Suppressor macrophage treated with lipopolysaccharide for 4 hours (primary cell): ENCODE measurements at regions not wholly inside any gene's neighbourhood (a gene's known extent, or its start where the extent isn't known, plus 50 kb on each side); places are given as distances from the start of the nearest gene placed in this dataset.

Source experiments
- DNase-seq: peaks from one replicate; pipeline ENCODE4 v3.0.0-alpha.2; 2020

- no peak for DNase-seq
Observed at GRCh38 chr10:52442576-52442975, 128.5 kb downstream of the DKK1 start.

DNA sequence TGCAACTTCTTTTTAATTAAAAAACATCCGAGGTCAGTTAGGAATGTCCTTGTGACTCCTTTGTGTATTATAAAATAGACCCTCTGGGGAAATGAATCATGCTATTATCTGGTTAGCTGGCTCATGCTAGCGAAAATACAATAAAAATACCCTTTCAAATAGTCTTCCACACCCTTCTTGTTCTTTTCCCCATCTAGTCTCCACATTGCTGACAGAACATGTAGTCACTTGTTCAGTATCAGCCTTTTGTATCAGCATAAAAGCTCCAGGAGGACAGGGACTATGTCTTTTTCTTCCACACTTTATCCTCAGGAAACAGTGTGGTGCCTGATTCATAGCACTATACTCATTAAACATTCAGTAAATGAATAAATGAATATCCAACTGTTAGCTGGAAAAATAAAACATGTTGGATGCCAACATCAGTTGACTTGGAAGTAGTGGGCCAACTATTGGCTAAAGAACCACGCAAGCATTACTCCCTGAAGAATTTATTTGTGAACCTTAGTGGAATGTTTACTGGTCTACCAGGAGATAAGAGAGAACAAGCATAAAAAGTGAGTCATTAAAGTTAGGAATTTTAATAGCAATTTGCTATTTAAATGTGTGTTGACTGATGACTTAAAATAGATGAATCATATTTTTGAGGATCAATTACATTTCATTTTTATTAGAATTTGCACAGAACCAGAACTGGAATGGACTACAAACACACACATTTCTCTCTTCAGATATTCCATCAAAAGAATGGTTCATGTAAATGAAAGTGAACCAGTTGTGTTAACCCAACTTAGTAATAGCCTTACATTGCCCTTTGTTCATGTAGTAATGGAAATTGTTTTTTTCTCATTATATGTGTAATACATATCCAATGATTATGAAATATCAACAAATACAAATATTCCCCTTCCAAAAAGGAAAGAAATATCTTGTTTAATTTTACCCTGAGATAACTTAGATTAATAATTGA is 129.6 kb downstream of the DKK1 start:
- DNase-seq, result no peak

DNA sequence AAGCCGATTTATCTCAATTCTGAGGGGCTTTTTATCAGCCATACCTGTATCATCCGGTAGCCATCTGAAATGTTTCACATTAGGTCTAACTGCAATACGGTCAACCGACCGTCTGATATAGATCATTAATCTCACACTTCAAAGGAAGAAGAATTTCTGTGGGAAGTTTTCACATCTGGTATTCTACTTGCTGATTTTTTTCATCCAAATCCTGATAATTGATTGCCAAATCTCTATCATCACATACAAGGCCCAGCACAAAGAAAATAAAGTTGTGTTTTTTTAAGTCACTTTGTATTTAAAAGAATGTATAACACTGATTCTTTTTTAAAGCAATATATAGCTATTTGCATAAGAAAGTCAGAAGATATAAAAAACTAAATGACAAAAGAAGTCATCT is 132.3 kb downstream of the DKK1 start:
- DNase-seq, result no peak

GRCh38 chr10:52447931-52448353 is 133.9 kb downstream of the DKK1 start:
- no peak for DNase-seq

DNA sequence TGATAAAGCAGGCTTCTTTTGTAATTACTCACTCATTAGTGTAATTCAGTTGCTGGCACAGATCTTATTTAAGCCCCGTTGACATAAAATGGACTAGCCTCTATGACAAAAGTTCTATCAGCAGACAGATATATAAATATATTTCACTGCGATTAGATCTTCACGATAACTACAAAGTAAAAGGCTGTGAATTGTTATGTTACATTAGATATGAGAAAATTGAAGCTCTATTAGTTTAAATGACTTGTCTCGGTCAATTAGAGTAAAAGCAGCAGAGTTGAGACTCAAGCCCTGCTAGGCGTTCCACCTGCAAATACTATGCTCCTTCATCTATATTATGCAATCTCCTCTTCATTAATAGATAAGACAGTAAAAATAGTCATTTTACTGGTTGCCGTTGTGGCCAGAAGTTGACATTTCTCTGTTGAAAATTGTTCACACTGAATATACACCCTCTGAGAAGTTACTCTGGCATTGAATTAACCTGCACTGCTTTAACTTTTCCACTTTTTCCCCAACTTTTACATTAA is 136.7 kb downstream of the DKK1 start:
- no peak for DNase-seq

DNA sequence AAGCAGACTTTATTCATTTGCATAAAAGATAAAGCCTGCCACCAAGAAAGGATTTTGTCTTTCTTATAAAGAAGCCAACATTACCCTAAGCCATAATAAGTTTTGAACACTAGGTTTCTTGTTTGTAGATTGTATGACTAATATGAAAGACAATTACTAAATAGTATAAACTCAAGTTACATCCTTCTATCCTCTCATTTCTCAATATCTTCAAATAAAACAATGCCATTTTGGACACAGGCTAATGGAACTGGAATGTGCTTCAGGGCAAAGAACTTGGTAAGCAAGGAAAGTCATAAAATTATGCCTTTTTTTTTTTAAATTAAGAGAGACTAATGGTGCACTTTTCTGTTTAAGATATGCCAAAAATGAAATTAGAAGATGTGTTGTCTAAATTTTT is 137.7 kb downstream of the DKK1 start:
- DNase-seq, result no peak

GRCh38 chr10:52452600-52453493 is 138.8 kb downstream of the DKK1 start:
- no peak for DNase-seq

GRCh38 chr10:52453501-52453900 is 139.4 kb downstream of the DKK1 start:
- DNase-seq, result no peak

GRCh38 chr10:52454491-52454890 is 140.4 kb downstream of the DKK1 start:
- DNase-seq, result peak; percentile 51

DNA sequence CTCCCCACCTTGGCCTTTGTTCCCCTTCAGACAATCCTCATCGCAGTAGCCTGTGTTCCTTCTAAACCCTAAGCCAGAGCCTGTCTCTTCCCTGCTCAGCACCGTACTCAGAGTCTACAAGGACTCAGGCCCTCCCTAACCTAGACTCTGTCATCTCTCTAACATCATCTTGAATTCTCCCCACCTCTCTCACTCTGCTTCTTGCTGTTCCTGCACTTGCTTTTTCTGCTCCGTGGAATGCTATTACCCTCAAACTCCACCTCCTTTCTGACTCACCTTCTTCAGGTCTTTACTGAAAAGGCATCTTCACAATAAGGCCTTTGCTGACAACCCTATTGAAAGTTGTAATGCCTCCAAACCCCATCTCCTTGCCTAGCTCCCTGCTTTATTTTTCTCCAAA is 141.0 kb downstream of the DKK1 start:
- no peak for DNase-seq

- DNase-seq, result no peak
Observed at GRCh38 chr10:52459097-52459496, 145.0 kb downstream of the DKK1 start.

DNA sequence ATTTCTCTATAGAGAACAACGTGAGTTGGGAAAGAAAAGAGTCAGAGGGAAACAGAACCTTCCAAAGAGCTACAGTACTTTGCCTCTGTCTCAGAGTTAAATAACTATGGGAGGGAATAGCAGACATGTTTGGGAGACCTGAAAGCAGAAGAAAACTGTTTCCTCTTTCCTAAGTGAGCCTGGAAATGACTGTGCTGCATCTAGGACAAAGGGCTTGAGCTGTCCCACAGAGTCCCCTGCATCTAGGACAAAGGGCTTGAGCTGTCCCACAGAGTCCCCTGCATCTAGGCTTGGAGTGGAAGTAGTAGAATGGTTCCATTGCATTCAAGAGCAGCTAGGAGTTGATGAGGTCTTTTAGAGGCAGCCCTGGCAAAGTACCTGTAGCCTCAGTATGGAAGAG is 149.7 kb downstream of the DKK1 start:
- DNase-seq, result peak; percentile 40

DNA sequence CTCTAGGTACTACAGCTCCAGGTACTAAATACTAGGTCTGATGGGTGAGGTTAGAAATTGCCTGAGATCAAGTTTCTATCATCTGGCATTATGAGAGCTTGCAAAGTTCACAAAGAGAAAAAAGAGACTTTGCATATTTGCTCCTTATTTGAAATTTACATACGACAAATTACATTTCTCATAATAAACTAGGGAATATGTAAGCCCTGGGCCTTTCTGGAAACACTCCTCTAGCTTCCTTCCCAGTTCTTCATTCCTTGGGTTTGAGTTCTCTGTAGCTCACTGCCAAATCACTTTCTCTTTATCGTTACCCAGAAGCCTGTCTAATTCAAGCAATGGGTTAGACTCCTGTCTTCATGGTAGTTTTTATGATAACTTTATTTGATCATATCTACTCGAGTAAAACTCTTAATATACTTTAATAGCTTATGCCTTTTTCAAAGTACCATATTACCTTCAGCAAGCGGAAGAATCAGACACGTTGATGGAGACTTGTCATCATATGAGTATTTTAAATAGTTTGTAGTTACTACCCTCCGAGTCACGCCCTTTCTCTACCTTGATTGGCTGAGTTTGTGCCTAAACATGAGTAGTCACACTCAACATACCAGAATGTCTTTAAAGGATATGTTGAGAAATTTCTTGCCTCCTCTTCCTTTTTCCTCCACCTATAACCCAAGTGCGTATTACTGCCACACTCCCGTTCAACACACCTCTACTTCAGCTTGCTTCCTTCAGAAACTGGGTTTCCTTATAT is 150.5 kb downstream of the DKK1 start:
- no peak for DNase-seq

GRCh38 chr10:52465202-52465601 is 151.1 kb downstream of the DKK1 start:
- DNase-seq, result no peak

DNA sequence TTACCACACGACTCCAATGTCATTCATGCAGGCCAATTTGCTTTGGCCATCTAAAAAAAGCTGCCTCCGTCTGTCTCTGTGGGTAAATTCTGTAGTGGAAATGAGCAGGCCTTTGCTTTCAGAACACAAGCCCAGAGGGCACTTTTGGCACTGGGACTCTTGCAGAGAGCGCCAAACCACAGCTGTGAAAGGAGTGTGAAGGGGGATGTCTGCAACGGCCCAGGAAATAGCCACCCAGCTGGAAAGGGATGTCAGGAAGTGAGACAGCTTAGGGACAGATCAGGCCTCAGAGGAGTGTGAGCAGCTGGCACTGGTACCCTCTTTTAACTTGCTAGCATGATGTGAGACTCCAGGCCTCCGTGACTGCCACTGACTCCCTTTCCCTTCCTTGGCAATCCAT is 152.4 kb downstream of the DKK1 start:
- no peak for DNase-seq

- no peak for DNase-seq
Observed at GRCh38 chr10:52469970-52470705, 156.1 kb downstream of the DKK1 start.

DNA sequence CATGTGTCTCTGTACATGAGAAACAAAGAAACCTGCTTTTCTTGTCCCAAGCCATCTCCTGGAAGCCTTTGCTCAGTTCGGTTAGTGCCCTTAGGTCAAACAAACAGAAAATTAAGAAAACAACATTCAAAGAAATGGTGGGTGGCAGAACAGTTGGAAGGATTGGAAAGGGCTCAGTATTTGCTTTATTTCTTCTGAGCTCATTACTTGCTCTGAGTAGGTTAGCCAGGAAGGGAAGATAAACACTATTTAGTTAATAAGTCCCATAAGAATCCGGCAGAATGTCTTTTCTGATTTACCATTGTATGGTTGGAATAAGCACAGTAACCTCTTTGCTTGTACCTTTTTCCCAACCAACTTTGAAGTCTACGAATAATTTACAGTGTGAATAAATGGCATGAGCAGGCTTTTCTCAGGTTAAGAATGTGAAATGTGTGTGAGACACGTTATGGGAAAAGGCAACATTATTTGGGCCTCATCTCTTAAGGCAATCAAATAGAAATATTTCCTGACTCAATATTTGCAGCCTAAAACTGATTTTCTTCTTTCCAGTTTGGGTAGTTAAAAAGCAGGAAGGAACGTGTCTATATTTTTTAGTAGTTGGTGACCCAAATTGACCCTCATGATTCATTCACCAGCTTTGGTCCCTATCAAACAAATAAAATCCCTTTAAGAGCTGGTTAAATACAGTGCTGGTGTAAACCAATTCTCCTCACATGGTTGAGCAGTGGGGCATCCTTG is 158.5 kb downstream of the DKK1 start:
- DNase-seq, result no peak

- DNase-seq, result no peak
Observed at GRCh38 chr10:52474265-52474664, 160.2 kb downstream of the DKK1 start.

- no peak for DNase-seq
Observed at GRCh38 chr10:52477305-52477704, 163.2 kb downstream of the DKK1 start.

DNA sequence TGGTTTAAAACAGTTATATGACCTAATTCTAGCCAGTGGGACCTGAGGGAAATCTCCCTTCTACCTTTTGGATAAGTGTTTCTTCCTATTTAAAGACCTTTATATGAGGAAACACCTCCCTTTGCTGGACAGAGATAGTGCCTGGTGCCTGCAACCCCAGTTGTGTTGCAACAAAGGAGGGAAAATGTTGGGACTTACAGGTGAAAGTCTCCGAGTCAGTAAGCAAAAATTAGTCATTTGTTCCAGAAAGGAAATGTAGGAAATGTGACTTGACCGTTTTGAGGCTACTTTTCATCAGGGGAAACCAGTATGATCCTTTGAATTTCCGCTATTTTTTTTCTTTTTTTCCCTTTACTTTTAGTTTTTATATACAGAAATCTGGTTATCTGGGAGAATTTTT is 165.5 kb downstream of the DKK1 start:
- no peak for DNase-seq

- DNase-seq, result no peak
Observed at GRCh38 chr10:52481986-52482555, 168.0 kb downstream of the DKK1 start.
